GM12878 (cell line): ENCODE measurements at regions not wholly inside any gene's neighbourhood (a gene's known extent, or its start where the extent isn't known, plus 50 kb on each side); places are given as distances from the start of the nearest gene placed in this dataset.

Experiments
- ATAC-seq: fragments of 200-7000 bp; cut with Tn5 transposase; 3 replicates; pipeline ENCODE4 v1.9.1; 2020; ENCODE audit warnings: mild to moderate bottlenecking, moderate library complexity
- BruUV-seq: library from RNA; stranded (reverse); fragments of 400-500 nt; replicated peaks from 2 replicates; lab custom pipeline; 2021; lab: Mats Ljungman, UMichigan
- CTCF ChIA-PET: fragments of 300-600 bp; sonication (Branson Sonifier 250); formaldehyde crosslinking; extraction: SDS; loops from one replicate; lab custom pipeline; 2021; ENCODE audit warnings: inconsistent platforms; lab: Yijun Ruan, JAX
- POLR2A ChIA-PET: fragments of 350-600 bp; formaldehyde crosslinking; extraction: SDS; loops from one replicate; lab custom pipeline; 2021; ENCODE audit warnings: inconsistent platforms; lab: Charles Lee
- RAD21 ChIA-PET: fragments of 300-600 bp; sonication (Branson Sonifier 250); formaldehyde crosslinking; loops from one replicate; lab custom pipeline; 2023; ENCODE audit warnings: antibody characterized with exemption; ENCODE audit not compliant: unreplicated experiment; lab: Charles Lee
- SMC1A ChIA-PET: fragments of 300-600 bp; sonication (Branson Sonifier 250); formaldehyde crosslinking; loops from one replicate; lab custom pipeline; 2023; ENCODE audit not compliant: unreplicated experiment, uncharacterized antibody; lab: Charles Lee
- DNase-seq: peaks from one replicate; pipeline ENCODE4 v3.0.0-alpha.2; 2011; ENCODE audit warnings: low read depth, low spot score
- FAIRE-seq: peaks from 3 replicates; lab custom pipeline; 2011; peaks lifted over from hg19 to GRCh38; lab: Jason Lieb, UNC
- H2AFZ ChIP-seq: 2 replicates; pipeline ENCODE4 v1.6.0; 2011; ENCODE audit warnings: low read depth, low read length, control low read depth; ENCODE audit not compliant: control insufficient read depth
- H3K27ac ChIP-seq: 2 replicates; pipeline ENCODE4 v1.5.1; 2011; ENCODE audit warnings: control low read depth; ENCODE audit not compliant: control insufficient read depth, insufficient read depth
- H3K27me3 ChIP-seq, 2 experiments: replicated peaks in 1 of 2; 2 replicates each; pipeline versions ENCODE4 v1.6.0 to v1.6.1; 2011; ENCODE audit warnings: low read length in 1 of 2; ENCODE audit not compliant: control insufficient read depth in 2 of 2, insufficient read depth in 2 of 2
- H3K36me3 ChIP-seq, 2 experiments: 2 replicates each; pipeline ENCODE4 v1.5.1; 2011; ENCODE audit warnings: low read length in 1 of 2; ENCODE audit not compliant: control insufficient read depth in 2 of 2, insufficient read depth in 2 of 2
- H3K4me1 ChIP-seq: 2 replicates; pipeline ENCODE4 v1.6.1; 2011; ENCODE audit warnings: mild to moderate bottlenecking, low read length, moderate library complexity, mixed read lengths; ENCODE audit not compliant: control insufficient read depth, insufficient read depth
- H3K4me2 ChIP-seq: 2 replicates; pipeline ENCODE4 v1.6.0; 2011; ENCODE audit warnings: control low read depth; ENCODE audit not compliant: control insufficient read depth, insufficient read depth
- H3K4me3 ChIP-seq: fragments of 200-600 bp; sonication (generic); 2 replicates; pipeline ENCODE4 v1.5.1; 2016
- H3K79me2 ChIP-seq: 2 replicates; pipeline ENCODE4 v1.6.0; 2011; ENCODE audit warnings: low read length; ENCODE audit not compliant: control insufficient read depth, insufficient read depth
- H3K9ac ChIP-seq: 2 replicates; pipeline ENCODE4 v1.8.0; 2011; ENCODE audit warnings: low read length, control low read depth, mixed read lengths; ENCODE audit not compliant: control insufficient read depth, insufficient read depth
- H3K9me3 ChIP-seq: replicated peaks from 3 replicates; pipeline ENCODE4 v1.5.1; 2011; ENCODE audit warnings: mild to moderate bottlenecking, low read length; ENCODE audit not compliant: control insufficient read depth, insufficient read depth
- H4K20me1 ChIP-seq: 2 replicates; pipeline ENCODE4 v1.6.0; 2011; ENCODE audit not compliant: control insufficient read depth, insufficient read depth
- BHLHE40 ChIP-seq, 2 experiments: fragments of 450-650 bp in 1 of 2; IDR thresholded peaks; 2 replicates each; pipeline ENCODE4 v1.6.1; 2011 to 2017; ENCODE audit warnings: low read depth in 2 of 2, borderline replicate concordance in 1 of 2, improper control_type of control experiment in 1 of 2, low read length in 1 of 2, mild to moderate bottlenecking in 1 of 2
- JUNB ChIP-seq: IDR thresholded peaks from 2 replicates; pipeline ENCODE4 v1.6.1; 2016; ENCODE audit warnings: antibody characterized with exemption, mild to moderate bottlenecking
- MEF2A ChIP-seq: IDR thresholded peaks from 2 replicates; pipeline ENCODE4 v1.6.1; 2011; ENCODE audit warnings: low read depth, mild to moderate bottlenecking, low read length, moderate library complexity; ENCODE audit not compliant: insufficient read depth
- MEF2B ChIP-seq: fragments of 450-650 bp; IDR thresholded peaks from 2 replicates; pipeline ENCODE4 v1.6.1; 2018; ENCODE audit warnings: mild to moderate bottlenecking, moderate library complexity; ENCODE audit not compliant: partially characterized antibody, poor library complexity, severe bottlenecking
- NFXL1 ChIP-seq: fragments of 450-650 bp; IDR thresholded peaks from 2 replicates; pipeline ENCODE4 v1.6.1; 2017; ENCODE audit warnings: antibody characterized with exemption, mild to moderate bottlenecking, borderline replicate concordance
- RELA ChIP-seq: fragments of 450-650 bp; IDR thresholded peaks from 2 replicates; pipeline ENCODE4 v1.8.0; 2014; ENCODE audit warnings: borderline replicate concordance; ENCODE audit not compliant: partially characterized antibody
- TCF7 ChIP-seq: IDR thresholded peaks from 2 replicates; pipeline ENCODE4 v1.6.1; 2014; ENCODE audit warnings: antibody characterized with exemption, borderline replicate concordance
- YY1 ChIP-seq: IDR thresholded peaks from 2 replicates; pipeline ENCODE4 v1.6.1; 2011; ENCODE audit warnings: low read depth, mild to moderate bottlenecking, low read length
- ZNF384 ChIP-seq: IDR thresholded peaks from 2 replicates; pipeline ENCODE4 v1.6.1; 2012; ENCODE audit warnings: low read depth, mild to moderate bottlenecking, low read length, improper control_type of control experiment, borderline replicate concordance
- WGBS: methylation state at CpG from one replicate; pipeline ENCODE4 v1.1.6; 2016; ENCODE audit warnings: low lambda C conversion rate; ENCODE audit not compliant: insufficient replicate concordance, insufficient coverage; ENCODE audit errors: missing lambda C conversion rate; 5-methylcytosine and 5-hydroxymethylcytosine counted together
- in situ Hi-C: fragments of 300-500 bp; cut with MboI; formaldehyde crosslinking; loops from 9 replicates; pipeline ENCODE4 v1.14.3; 2018; ENCODE audit warnings: mixed read lengths
- intact Hi-C: fragments of 100-400 bp; cut with micrococcal nuclease; formaldehyde crosslinking; loops from one replicate; pipeline ENCODE4 v1.14.2; 2022; ENCODE audit not compliant: unreplicated experiment
- TF ChIP-seq, protein P1 (sequence below): fragments of 150-350 bp; IDR thresholded peaks from 2 replicates; pipeline ENCODE4 v1.6.1; 2014; ENCODE audit warnings: mild to moderate bottlenecking, low read depth, low read length

- Histone ChIP-seq H3K9ac (no peak overlapping the region), H3K4me1 (no peaks in the 10 kb centered on the region), H2AFZ (no peak overlapping the region), H3K27me3 (peaks cover 2% of the 10 kb centered on the region in 2 experiments; a peak in 3 of 4 replicates), H3K4me3 (no peak overlapping the region), H3K36me3 (no peaks in the 10 kb centered on the region), H4K20me1 (no peaks in the 10 kb centered on the region), H3K4me2 (no peak overlapping the region), H3K27ac (no peak overlapping the region)
- FAIRE-seq (no peak), DNase-seq (no peak), ATAC-seq (no peak)
- BruUV-seq: no TSS peak
- ChIA-PET CTCF (interaction anchor here (1.1 kb wide), 1 partner anchor 83 kb away, joined by 3 read pairs; no protein-coding TSS in a partner anchor), POLR2A (no interaction called here), RAD21 (interaction anchor here (1.8 kb wide), 1 partner anchor 50 kb away, joined by 5 read pairs; no protein-coding TSS in a partner anchor)
- in situ Hi-C loops (no loop called here), intact Hi-C loops (no loop called here)
- no peak for TF ChIP-seq YY1
- no peak for TF ChIP-seq RELA
- no peak for TF ChIP-seq JUNB
- TF ChIP-seq, all 136 proteins: peak for 0
- SMC1A ChIA-PET: interaction anchor here (1.4 kb wide), 1 partner anchor 25 kb away, joined by 3 read pairs; no protein-coding TSS in a partner anchor
- Histone ChIP-seq H3K9me3 (no peaks in the 10 kb centered on the region; the same call in 2 of the 3 replicates), H3K79me2 (no peaks in the 10 kb centered on the region)
- 11% methylated on average over 3 of the region's 3 CpGs for WGBS
Observed at GRCh38 chr1:209431402-209431801, 152.1 kb upstream of the CAMK1G start.

DNA sequence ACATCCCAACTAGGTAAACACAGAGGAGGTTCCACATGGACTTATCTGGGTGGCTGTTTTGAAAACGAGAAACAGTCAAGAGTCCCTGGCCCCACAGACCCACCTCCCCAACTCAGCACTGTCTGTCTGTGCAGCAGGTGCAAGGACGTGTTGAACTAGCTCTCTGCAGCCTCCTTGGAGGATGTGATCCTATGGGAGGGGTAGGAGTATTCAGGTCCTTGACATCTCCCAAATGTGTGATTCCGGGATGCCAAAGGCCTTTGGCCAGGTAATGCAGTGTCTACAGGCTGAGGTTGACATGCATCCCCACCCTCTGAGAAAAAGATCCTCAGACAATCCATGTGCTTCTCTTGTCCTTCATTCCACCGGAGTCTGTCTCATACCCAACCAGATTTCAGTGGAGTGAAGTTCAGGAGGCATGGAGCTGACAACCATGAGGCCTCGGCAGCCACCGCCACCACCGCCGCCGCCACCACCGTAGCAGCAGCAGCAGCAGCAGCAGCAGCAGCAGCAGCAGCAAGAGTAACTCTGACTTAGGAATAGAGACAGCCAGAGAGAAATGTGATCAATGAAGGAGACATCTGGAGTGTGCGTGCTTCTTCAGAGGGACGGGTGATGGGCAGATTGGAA is 151.6 kb upstream of the CAMK1G start:
- SMC1A ChIA-PET: interaction anchor here (1.4 kb wide), 1 partner anchor 26 kb away, joined by 3 read pairs; no protein-coding TSS in a partner anchor
- intact Hi-C loops (no loop called here), in situ Hi-C loops (no loop called here)
- CTCF ChIA-PET: interaction anchor here (1.1 kb wide), 1 partner anchor 84 kb away, joined by 3 read pairs; no protein-coding TSS in a partner anchor
- Histone ChIP-seq H3K27ac (no peak overlapping the region), H2AFZ (no peak overlapping the region), H3K27me3 (peaks cover 2% of the 10 kb centered on the region in 2 experiments; a peak in 3 of 4 replicates), H3K4me2 (no peak overlapping the region), H3K79me2 (no peaks in the 10 kb centered on the region), H3K9me3 (no peaks in the 10 kb centered on the region; the same call in 2 of the 3 replicates), H3K4me3 (no peak overlapping the region), H3K36me3 (no peaks in the 10 kb centered on the region), H3K9ac (no peak overlapping the region), H4K20me1 (no peaks in the 10 kb centered on the region), H3K4me1 (no peaks in the 10 kb centered on the region)
- POLR2A ChIA-PET: no interaction called here
- TF ChIP-seq MEF2A (no peak), BHLHE40 (IDR thresholded peaks at IDR 0.05; ENCODE audit: borderline replicate concordance in 1 of 2, low read depth in 2 of 2, low read length in 1 of 2) (no peak), ZNF384 (no peak), MEF2B (no peak), TCF7 (no peak), NFXL1 (no peak)
- TF ChIP-seq, protein P1, sequence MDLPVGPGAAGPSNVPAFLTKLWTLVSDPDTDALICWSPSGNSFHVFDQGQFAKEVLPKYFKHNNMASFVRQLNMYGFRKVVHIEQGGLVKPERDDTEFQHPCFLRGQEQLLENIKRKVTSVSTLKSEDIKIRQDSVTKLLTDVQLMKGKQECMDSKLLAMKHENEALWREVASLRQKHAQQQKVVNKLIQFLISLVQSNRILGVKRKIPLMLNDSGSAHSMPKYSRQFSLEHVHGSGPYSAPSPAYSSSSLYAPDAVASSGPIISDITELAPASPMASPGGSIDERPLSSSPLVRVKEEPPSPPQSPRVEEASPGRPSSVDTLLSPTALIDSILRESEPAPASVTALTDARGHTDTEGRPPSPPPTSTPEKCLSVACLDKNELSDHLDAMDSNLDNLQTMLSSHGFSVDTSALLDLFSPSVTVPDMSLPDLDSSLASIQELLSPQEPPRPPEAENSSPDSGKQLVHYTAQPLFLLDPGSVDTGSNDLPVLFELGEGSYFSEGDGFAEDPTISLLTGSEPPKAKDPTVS: no peak
- RAD21 ChIA-PET: interaction anchor here (1.8 kb wide), 1 partner anchor 50 kb away, joined by 5 read pairs; no protein-coding TSS in a partner anchor
- no TSS peak for BruUV-seq
- no peak for DNase-seq
- ATAC-seq: no peak
- WGBS: 49% methylated on average over 12 of the region's 12 CpGs
- FAIRE-seq: no peak
